Neural progenitor cell (in vitro differentiated cells): ENCODE measurements at regions not wholly inside any gene's neighbourhood (a gene's known extent, or its start where the extent isn't known, plus 50 kb on each side); places are given as distances from the start of the nearest gene placed in this dataset.

ENCODE experiments used
- DNase-seq: peaks from one replicate; pipeline ENCODE4 v3.0.0-alpha.2; 2016; ENCODE audit warnings: low spot score
- H2AFZ ChIP-seq: fragments of 200-600 bp; sonication (generic); replicated peaks from 2 replicates; pipeline ENCODE4 v1.6.1; 2016; ENCODE audit warnings: antibody characterized with exemption
- H3F3A ChIP-seq: fragments of 200-600 bp; sonication (generic); 2 replicates; pipeline ENCODE4 v1.6.1; 2016; ENCODE audit warnings: antibody characterized with exemption, low read depth
- H3K27ac ChIP-seq: fragments of 200-600 bp; sonication (generic); 2 replicates; pipeline ENCODE4 v1.5.1; 2016; ENCODE audit warnings: mild to moderate bottlenecking
- H3K27me3 ChIP-seq: fragments of 200-600 bp; sonication (generic); 2 replicates; pipeline ENCODE4 v1.6.1; 2016; ENCODE audit warnings: mild to moderate bottlenecking, moderate library complexity
- H3K36me3 ChIP-seq: fragments of 200-600 bp; sonication (generic); 2 replicates; pipeline ENCODE4 v1.5.1; 2016
- H3K4me1 ChIP-seq: fragments of 200-600 bp; sonication (generic); 2 replicates; pipeline ENCODE4 v1.6.1; 2016; ENCODE audit warnings: mixed run types
- H3K4me2 ChIP-seq: fragments of 200-600 bp; sonication (generic); 2 replicates; pipeline ENCODE4 v1.6.1; 2016
- H3K4me3 ChIP-seq: fragments of 200-600 bp; sonication (generic); 2 replicates; pipeline ENCODE4 v1.5.1; 2016
- H3K79me2 ChIP-seq: fragments of 200-600 bp; sonication (generic); 2 replicates; pipeline ENCODE4 v1.6.1; 2016; ENCODE audit warnings: low read depth
- H3K9ac ChIP-seq: fragments of 200-600 bp; sonication (generic); 2 replicates; pipeline ENCODE4 v1.6.1; 2016
- H3K9me3 ChIP-seq: fragments of 200-600 bp; sonication (generic); 2 replicates; pipeline ENCODE4 v1.5.1; 2016; ENCODE audit warnings: low read depth
- H4K20me1 ChIP-seq: fragments of 200-600 bp; sonication (generic); 2 replicates; pipeline ENCODE4 v1.6.1; 2016; ENCODE audit warnings: low read depth
- H3K27ac Mint-ChIP-seq: 3 replicates; pipeline ENCODE4 v1.8.0; 2021; ENCODE audit warnings: mixed read lengths
- H3K27me3 Mint-ChIP-seq: 2 replicates; pipeline ENCODE4 v1.8.0; 2022; ENCODE audit warnings: low read depth, mild to moderate bottlenecking, inconsistent platforms, moderate library complexity, mixed read lengths; ENCODE audit not compliant: insufficient read depth
- H3K36me3 Mint-ChIP-seq: 3 replicates; pipeline ENCODE4 v1.8.0; 2021; ENCODE audit warnings: mixed read lengths
- H3K4me1 Mint-ChIP-seq: 3 replicates; pipeline ENCODE4 v1.8.0; 2021; ENCODE audit warnings: mixed read lengths
- H3K4me3 Mint-ChIP-seq: 3 replicates; pipeline ENCODE4 v1.8.0; 2021; ENCODE audit warnings: mild to moderate bottlenecking, moderate library complexity, mixed read lengths
- H3K9me3 Mint-ChIP-seq: 3 replicates; pipeline ENCODE4 v1.8.0; 2020; ENCODE audit warnings: mixed read lengths
- CTCF ChIP-seq: fragments of 200-600 bp; sonication (generic); IDR thresholded peaks from 2 replicates; pipeline ENCODE4 v1.5.1; 2017; ENCODE audit warnings: antibody characterized with exemption, mild to moderate bottlenecking
- EZH2 ChIP-seq: fragments of 200-600 bp; sonication (generic); IDR thresholded peaks from 2 replicates; pipeline ENCODE4 v1.6.1; 2017; ENCODE audit warnings: antibody characterized with exemption, mild to moderate bottlenecking, moderate library complexity
- EZH2phosphoT487 ChIP-seq: fragments of 200-600 bp; sonication (generic); IDR thresholded peaks from 2 replicates; pipeline ENCODE4 v1.6.1; 2017; ENCODE audit warnings: antibody characterized with exemption

DNA sequence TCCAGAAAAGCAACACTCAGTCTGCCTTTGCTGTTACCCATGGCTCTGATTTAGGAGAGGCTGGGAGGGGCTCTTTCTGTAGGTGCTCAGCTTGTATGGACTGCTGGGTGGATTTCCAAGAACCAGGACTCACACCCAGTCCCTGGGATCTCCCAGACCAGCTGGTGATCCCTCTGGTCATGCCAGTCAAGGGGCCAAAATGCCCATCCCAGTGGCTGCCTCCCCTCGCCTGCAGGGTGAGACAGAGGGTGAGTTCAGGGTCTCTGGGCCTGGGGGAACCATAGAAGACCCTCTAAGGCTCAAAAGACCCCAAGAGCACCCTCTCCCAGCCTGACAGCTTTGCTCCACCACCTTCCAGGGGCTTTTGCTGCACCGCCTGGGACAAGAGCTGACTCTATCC lies 78.6 kb upstream of the MYL2 start:
- Mint-ChIP-seq H3K27ac (no peak overlapping the region), H3K27me3 (peaks cover 5% of the 10 kb centered on the region), H3K36me3 (no peaks in the 10 kb centered on the region), H3K4me3 (no peak overlapping the region), H3K9me3 (peaks cover 12% of the 10 kb centered on the region), H3K4me1 (no peaks in the 10 kb centered on the region)
- no peaks in the 10 kb centered on the region for H3K4me1 ChIP-seq
- no peaks in the 10 kb centered on the region for H3K9me3 ChIP-seq
- no peaks in the 10 kb centered on the region for H3F3A ChIP-seq
- DNase-seq = no peak
- no peaks in the 10 kb centered on the region for H3K27me3 ChIP-seq
- no peaks in the 10 kb centered on the region for H3K36me3 ChIP-seq
- H3K27ac ChIP-seq = no peak overlapping the region
- no peak overlapping the region for H3K9ac ChIP-seq
- no peak overlapping the region for H2AFZ ChIP-seq
- H4K20me1 ChIP-seq = no peaks in the 10 kb centered on the region
- no peak overlapping the region for H3K4me2 ChIP-seq
- TF ChIP-seq EZH2phosphoT487 (no peak), CTCF (no peak), EZH2 (no peak)
- H3K79me2 ChIP-seq = no peaks in the 10 kb centered on the region
- no peak overlapping the region for H3K4me3 ChIP-seq

- H3K27me3 ChIP-seq = no peaks in the 10 kb centered on the region
Observed at GRCh38 chr12:110998165-110998564, 77.8 kb upstream of the MYL2 start.

GRCh38 chr12:110996415-110996814 lies 76.0 kb upstream of the MYL2 start:
- no peak for DNase-seq

More at GRCh38 chr12:110998165-110998564, 77.8 kb upstream of the MYL2 start:
- Histone ChIP-seq H3K4me1 (no peaks in the 10 kb centered on the region), H3F3A (no peaks in the 10 kb centered on the region), H3K9ac (no peak overlapping the region), H2AFZ (no peak overlapping the region), H3K79me2 (no peaks in the 10 kb centered on the region), H3K9me3 (no peaks in the 10 kb centered on the region), H4K20me1 (no peaks in the 10 kb centered on the region), H3K4me2 (no peak overlapping the region), H3K4me3 (no peak overlapping the region), H3K36me3 (no peaks in the 10 kb centered on the region), H3K27ac (no peak overlapping the region)
- no peaks in the 10 kb centered on the region for H3K4me1 Mint-ChIP-seq
- H3K36me3 Mint-ChIP-seq = no peaks in the 10 kb centered on the region
- no peak overlapping the region for H3K27ac Mint-ChIP-seq
- H3K4me3 Mint-ChIP-seq = no peak overlapping the region
- peaks cover 12% of the 10 kb centered on the region for H3K9me3 Mint-ChIP-seq
- peaks cover 5% of the 10 kb centered on the region for H3K27me3 Mint-ChIP-seq
- no peak for DNase-seq
- no peak for TF ChIP-seq EZH2
- no peak for TF ChIP-seq EZH2phosphoT487
- TF ChIP-seq CTCF = no peak

More at GRCh38 chr12:110996415-110996814, 76.0 kb upstream of the MYL2 start:
- H3K9me3 Mint-ChIP-seq = peaks cover 12% of the 10 kb centered on the region
- no peaks in the 10 kb centered on the region for H3K27me3 ChIP-seq
- H3K4me2 ChIP-seq = no peak overlapping the region
- no peaks in the 10 kb centered on the region for H3K9me3 ChIP-seq
- no peak for TF ChIP-seq EZH2phosphoT487
- no peak for TF ChIP-seq CTCF
- TF ChIP-seq EZH2 = no peak
- no peak overlapping the region for H3K9ac ChIP-seq
- H3K4me3 Mint-ChIP-seq = no peak overlapping the region
- no peak overlapping the region for H3K27ac Mint-ChIP-seq
- no peak overlapping the region for H3K27ac ChIP-seq
- no peak overlapping the region for H3K4me3 ChIP-seq
- H3K36me3 Mint-ChIP-seq = no peaks in the 10 kb centered on the region
- no peak overlapping the region for H2AFZ ChIP-seq
- no peaks in the 10 kb centered on the region for H3K79me2 ChIP-seq
- no peaks in the 10 kb centered on the region for H3K4me1 ChIP-seq
- H3F3A ChIP-seq = no peaks in the 10 kb centered on the region
- no peaks in the 10 kb centered on the region for H4K20me1 ChIP-seq
- no peaks in the 10 kb centered on the region for H3K4me1 Mint-ChIP-seq
- H3K36me3 ChIP-seq = no peaks in the 10 kb centered on the region
- peaks cover 5% of the 10 kb centered on the region for H3K27me3 Mint-ChIP-seq
